ENCODE measurements at regions not wholly inside any gene's neighbourhood (a gene's known extent, or its start where the extent isn't known, plus 50 kb on each side); places are given as distances from the start of the nearest gene placed in this dataset.
A peak's percentile ranks its signal among the peaks of the same experiment; 100 is the strongest.

DNA sequence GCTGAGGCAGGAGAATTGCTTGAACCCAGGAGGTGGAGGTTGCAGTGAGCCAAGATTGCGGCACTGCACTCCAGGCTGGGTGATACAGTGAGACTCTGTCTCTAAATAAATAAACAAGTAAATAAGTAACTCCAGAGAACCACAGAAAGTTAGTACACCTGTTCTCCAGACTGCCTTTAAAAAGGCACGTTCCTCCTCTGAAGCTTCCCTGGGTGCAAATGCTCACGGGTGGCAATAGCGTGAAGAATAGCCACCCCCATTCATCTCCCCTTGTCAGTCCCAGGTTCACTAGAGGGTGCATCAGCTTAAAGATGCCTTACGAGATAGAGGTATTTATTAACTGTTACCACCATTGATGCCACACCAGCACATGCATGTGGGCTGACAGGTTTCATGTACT, 64.3 kb upstream of the RTN4 start:
- Histone ChIP-seq H3K36me3 (no peaks in the 10 kb centered on the region), H3K4me1 (peaks cover 13 to 58% (median 32%) of the 10 kb centered on the region in 9 donors), H3K9me3 (no peaks in the 10 kb centered on the region), H3K27ac (no peak overlapping the region), H3K27me3 (no peaks in the 10 kb centered on the region), H3K4me3 (no peak overlapping the region)
- intact Hi-C loops (cut with DNase I), result loop anchor here in 5 of 10 donors (5.0 to 10.0 kb wide), 4 partner anchors 43 to 62 kb away; partner anchors contain the start of gene RTN4 (in 3 of the 5)
- WGBS, 2 donors, result 94 to 97% methylated on average over 5 of the region's 5 CpGs
- TF ChIP-seq, protein P1, sequence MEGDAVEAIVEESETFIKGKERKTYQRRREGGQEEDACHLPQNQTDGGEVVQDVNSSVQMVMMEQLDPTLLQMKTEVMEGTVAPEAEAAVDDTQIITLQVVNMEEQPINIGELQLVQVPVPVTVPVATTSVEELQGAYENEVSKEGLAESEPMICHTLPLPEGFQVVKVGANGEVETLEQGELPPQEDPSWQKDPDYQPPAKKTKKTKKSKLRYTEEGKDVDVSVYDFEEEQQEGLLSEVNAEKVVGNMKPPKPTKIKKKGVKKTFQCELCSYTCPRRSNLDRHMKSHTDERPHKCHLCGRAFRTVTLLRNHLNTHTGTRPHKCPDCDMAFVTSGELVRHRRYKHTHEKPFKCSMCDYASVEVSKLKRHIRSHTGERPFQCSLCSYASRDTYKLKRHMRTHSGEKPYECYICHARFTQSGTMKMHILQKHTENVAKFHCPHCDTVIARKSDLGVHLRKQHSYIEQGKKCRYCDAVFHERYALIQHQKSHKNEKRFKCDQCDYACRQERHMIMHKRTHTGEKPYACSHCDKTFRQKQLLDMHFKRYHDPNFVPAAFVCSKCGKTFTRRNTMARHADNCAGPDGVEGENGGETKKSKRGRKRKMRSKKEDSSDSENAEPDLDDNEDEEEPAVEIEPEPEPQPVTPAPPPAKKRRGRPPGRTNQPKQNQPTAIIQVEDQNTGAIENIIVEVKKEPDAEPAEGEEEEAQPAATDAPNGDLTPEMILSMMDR (IDR thresholded peaks at IDR 0.05), result no peak
- ATAC-seq (no peak), DNase-seq (no peak)

DNA sequence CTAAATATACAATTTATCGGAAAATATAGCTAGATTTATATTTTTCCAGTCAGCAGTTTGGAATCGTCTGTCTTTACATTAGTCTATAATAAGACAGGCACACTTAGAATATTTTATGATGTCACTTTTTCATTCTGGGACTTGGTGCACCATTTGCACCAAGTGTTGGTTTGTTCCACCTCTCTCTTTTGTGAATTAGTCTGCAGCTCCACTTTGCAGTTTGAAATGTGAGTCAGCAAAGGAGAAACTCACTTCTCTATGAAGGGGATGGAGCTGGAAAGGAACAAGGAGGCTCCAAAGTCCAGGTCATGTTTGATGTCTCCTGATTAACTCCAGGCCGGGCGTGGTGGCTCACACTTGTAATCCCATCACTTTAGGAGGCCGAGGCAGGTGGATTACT, 63.8 kb upstream of the RTN4 start:
- Histone ChIP-seq H3K36me3 (no peaks in the 10 kb centered on the region), H3K4me3 (no peak overlapping the region), H3K27me3 (no peaks in the 10 kb centered on the region), H3K27ac (no peak overlapping the region), H3K9me3 (no peaks in the 10 kb centered on the region), H3K4me1 (peaks cover 11 to 58% (median 31%) of the 10 kb centered on the region in 9 donors)
- no peak for DNase-seq
- no peak for ATAC-seq
- intact Hi-C loops (cut with DNase I), result loop anchor here in 5 of 10 donors (5.0 to 10.0 kb wide), 4 partner anchors 43 to 62 kb away; partner anchors contain the start of gene RTN4 (in 3 of the 5)
- TF ChIP-seq, protein P1 (IDR thresholded peaks at IDR 0.05), result no peak
- WGBS, 2 donors, result 92 to 93% methylated on average over 5 of the region's 5 CpGs

DNA sequence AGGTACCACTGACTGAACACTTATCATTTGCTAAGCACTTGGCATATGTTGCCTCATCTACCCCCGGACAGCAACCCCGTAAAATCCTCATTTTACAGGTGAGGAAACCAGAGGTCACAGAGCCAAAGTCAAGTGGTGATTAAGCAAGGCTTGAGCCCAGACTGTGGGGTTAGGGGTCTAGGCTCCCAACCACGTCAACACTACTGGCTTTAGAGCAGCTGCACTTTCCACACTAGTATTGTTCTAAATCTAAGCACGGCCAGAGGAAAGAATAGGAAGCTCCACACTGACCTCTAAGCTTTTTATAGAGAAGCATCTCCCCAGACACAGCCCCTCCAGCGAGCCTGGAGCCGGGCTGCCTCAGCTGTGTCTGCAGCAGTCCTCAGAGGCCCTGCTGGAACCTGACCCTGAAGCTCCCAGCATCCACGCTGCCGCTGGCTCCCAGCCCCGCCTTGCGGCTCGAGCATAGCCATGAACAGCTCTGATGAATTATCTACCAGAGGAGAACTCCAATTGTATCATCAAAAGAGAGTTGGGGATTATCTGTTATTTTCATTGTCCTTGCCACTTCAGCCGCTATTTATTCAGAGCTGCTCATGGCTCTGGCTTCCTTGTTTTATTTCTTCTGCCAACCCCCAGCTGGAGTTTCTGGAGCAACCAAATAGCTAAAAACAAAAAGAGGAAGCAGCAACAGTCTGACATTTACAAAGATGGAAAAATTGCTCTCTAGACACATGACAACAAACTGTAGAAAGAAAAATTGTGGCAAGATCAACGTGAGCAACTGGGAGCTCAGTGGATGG, 62.2 kb upstream of the RTN4 start:
- no peaks in the 10 kb centered on the region for H3K27me3 ChIP-seq
- H3K4me3 ChIP-seq, result peak overlapping the region in 5 of 10 donors; percentile 0 to 26 (median 16)
- intact Hi-C loops (cut with DNase I), result loop anchor here in 6 of 10 donors (2.0 to 10.0 kb wide), 5 partner anchors 45 to 64 kb away; partner anchors contain the start of gene RTN4 (in 3 of the 6)
- no peaks in the 10 kb centered on the region for H3K36me3 ChIP-seq
- H3K9me3 ChIP-seq, result no peaks in the 10 kb centered on the region
- WGBS, 2 donors, result 19 to 26% methylated on average over 13 of the region's 13 CpGs
- peak; percentile 90 to 96 (median 94) for ATAC-seq
- peaks cover 11 to 52% (median 27%) of the 10 kb centered on the region in 9 donors for H3K4me1 ChIP-seq
- TF ChIP-seq, protein P1 (IDR thresholded peaks at IDR 0.05), result peak in 5 of 9 donors; percentile 8 to 48 (median 38)
- peak overlapping the region; percentile 59 to 94 (median 78) for H3K27ac ChIP-seq
- peak; percentile 84 to 86 for DNase-seq

DNA sequence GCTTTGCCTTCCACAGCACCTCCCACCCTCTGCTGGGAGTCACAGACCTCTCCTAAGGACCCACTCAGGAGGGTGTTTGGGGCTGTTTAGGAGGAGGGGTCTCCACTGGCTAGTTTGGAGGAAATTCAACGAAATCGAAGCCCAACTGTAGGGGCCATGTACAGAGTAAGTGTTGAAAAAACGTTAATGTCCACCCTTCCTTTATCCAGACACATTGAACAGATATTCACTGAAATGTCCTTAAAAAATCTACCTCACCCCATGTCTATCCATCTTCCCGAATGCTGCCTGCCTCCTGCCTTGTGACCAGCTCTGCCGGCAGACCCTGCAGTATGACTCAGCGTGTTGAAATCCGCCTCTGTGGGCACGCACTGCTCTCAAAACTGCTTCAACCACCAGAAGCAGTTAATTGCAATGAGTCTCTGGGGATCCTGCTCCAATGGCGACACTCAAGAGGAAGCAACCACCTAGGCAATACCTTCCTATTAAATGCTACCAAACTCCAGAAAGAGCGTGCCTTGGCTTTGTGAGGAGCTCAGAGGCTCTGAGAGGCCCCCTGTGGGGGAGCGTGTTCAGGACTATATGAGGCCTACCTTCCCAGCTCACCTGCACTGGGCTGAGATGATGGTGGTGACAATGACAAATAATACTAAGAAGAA, 61.4 kb upstream of the RTN4 start:
- peak; percentile 31 to 42 for DNase-seq
- Histone ChIP-seq H3K27ac (peak overlapping the region; percentile 59 to 94 (median 78)), H3K4me1 (peaks cover 11 to 52% (median 27%) of the 10 kb centered on the region in 9 donors), H3K27me3 (no peaks in the 10 kb centered on the region), H3K9me3 (no peaks in the 10 kb centered on the region), H3K36me3 (no peaks in the 10 kb centered on the region), H3K4me3 (peak overlapping the region in 1 of 10 donors; percentile 25)
- WGBS, 2 donors, result 67 to 69% methylated on average over 11 of the region's 11 CpGs
- TF ChIP-seq, protein P1 (IDR thresholded peaks at IDR 0.05), result no peak
- peak; percentile 40 to 77 (median 64) for ATAC-seq
- intact Hi-C loops (cut with DNase I), result loop anchor here in 6 of 10 donors (2.0 to 10.0 kb wide), 5 partner anchors 46 to 63 kb away; partner anchors contain the start of gene RTN4 (in 3 of the 6)
